ENCODE measurements at regions not wholly inside any gene's neighbourhood (a gene's known extent, or its start where the extent isn't known, plus 50 kb on each side); places are given as distances from the start of the nearest gene placed in this dataset.

- TF ChIP-seq ZSCAN18 (CRISPR knock-in tag; IDR thresholded peaks at IDR 0.05) (no peak), HMGXB4 (CRISPR knock-in tag; IDR thresholded peaks at IDR 0.05) (no peak), ETV6 (CRISPR knock-in tag; IDR thresholded peaks at IDR 0.05) (no peak), PRRX2 (CRISPR knock-in tag; IDR thresholded peaks at IDR 0.05) (no peak), CDX4 (CRISPR knock-in tag; IDR thresholded peaks at IDR 0.05; ENCODE audit: borderline replicate concordance) (no peak)
Observed at GRCh38 chr3:189572249-189572648, 58.9 kb upstream of the TP63 start (continued).

GRCh38 chr3:189573004-189573403 is 58.2 kb upstream of the TP63 start:
- TF ChIP-seq NR1H2 (CRISPR knock-in tag; IDR thresholded peaks at IDR 0.05) (no peak), RORB (CRISPR knock-in tag; IDR thresholded peaks at IDR 0.05) (no peak)
- H3K27ac Mint-ChIP-seq = no peak overlapping the region
- H3K4me1 Mint-ChIP-seq = no peaks in the 10 kb centered on the region
- no peak for ATAC-seq
- ChIA-PET POLR2A (no interaction called here), CTCF (no interaction called here)
- H3K9me3 Mint-ChIP-seq = no peaks in the 10 kb centered on the region
- DNase-seq (ENCODE audit: low spot score) = no peak
- no peaks in the 10 kb centered on the region for H3K36me3 Mint-ChIP-seq
- H3K27me3 Mint-ChIP-seq (ENCODE audit: low read depth) = no peaks in the 10 kb centered on the region
- H3K4me3 Mint-ChIP-seq = no peak overlapping the region

GRCh38 chr3:189576486-189576885 is 54.7 kb upstream of the TP63 start:
- TF ChIP-seq HMGXB4 (CRISPR knock-in tag; IDR thresholded peaks at IDR 0.05) (no peak), JUN (CRISPR knock-in tag; IDR thresholded peaks at IDR 0.05) (no peak), USF1 (CRISPR knock-in tag; IDR thresholded peaks at IDR 0.05) (no peak), CREB1 (CRISPR knock-in tag; IDR thresholded peaks at IDR 0.05) (no peak), TP53 (CRISPR knock-in tag; IDR thresholded peaks at IDR 0.05) (no peak)
- no peaks in the 10 kb centered on the region for H3K27me3 Mint-ChIP-seq (ENCODE audit: low read depth)
- POLR2A ChIA-PET = no interaction called here
- H3K4me1 Mint-ChIP-seq = no peaks in the 10 kb centered on the region
- no peak for ATAC-seq
- DNase-seq (ENCODE audit: low spot score) = no peak
- CTCF ChIA-PET = no interaction called here
- no peaks in the 10 kb centered on the region for H3K9me3 Mint-ChIP-seq
- no peak overlapping the region for H3K27ac Mint-ChIP-seq
- H3K36me3 Mint-ChIP-seq = no peaks in the 10 kb centered on the region
- no peak overlapping the region for H3K4me3 Mint-ChIP-seq

- H3K27ac Mint-ChIP-seq = no peak overlapping the region
- ATAC-seq (no peak), DNase-seq (ENCODE audit: low spot score) (no peak)
- ChIA-PET CTCF (no interaction called here), POLR2A (no interaction called here)
- H3K27me3 Mint-ChIP-seq (ENCODE audit: low read depth) = no peaks in the 10 kb centered on the region
- no peaks in the 10 kb centered on the region for H3K4me1 Mint-ChIP-seq
- no peaks in the 10 kb centered on the region for H3K36me3 Mint-ChIP-seq
- no peak overlapping the region for H3K4me3 Mint-ChIP-seq
- H3K9me3 Mint-ChIP-seq = no peaks in the 10 kb centered on the region
- TF ChIP-seq ZNF232 (CRISPR knock-in tag; IDR thresholded peaks at IDR 0.05) = no peak
- TF ChIP-seq CTCF (IDR thresholded peaks at IDR 0.05) = no peak
- no peak for TF ChIP-seq PRDM15 (CRISPR knock-in tag; IDR thresholded peaks at IDR 0.05)
- TF ChIP-seq GTF2I (CRISPR knock-in tag; conservative IDR thresholded peaks at IDR 0.05) = no peak
- peak; percentile 73; the same call in 1 of the 2 replicates for TF ChIP-seq ZNF512 (CRISPR knock-in tag; IDR thresholded peaks at IDR 0.05; ENCODE audit: borderline replicate concordance)
Observed at GRCh38 chr3:189577050-189577951, 53.9 kb upstream of the TP63 start.

All from WTC11 (cell line).